NOMO-1 treated with DMSO at 0.1 percent for 48 hours (cell line): ENCODE measurements at regions not wholly inside any gene's neighbourhood (a gene's known extent, or its start where the extent isn't known, plus 50 kb on each side); places are given as distances from the start of the nearest gene placed in this dataset.
A peak's percentile ranks its signal among the peaks of the same experiment; 100 is the strongest.

Experiments used
- DNase-seq: peaks from one replicate; lab custom pipeline; 2025; ENCODE audit not compliant: unreplicated experiment; lab: John Stamatoyannopoulos, UW

DNA sequence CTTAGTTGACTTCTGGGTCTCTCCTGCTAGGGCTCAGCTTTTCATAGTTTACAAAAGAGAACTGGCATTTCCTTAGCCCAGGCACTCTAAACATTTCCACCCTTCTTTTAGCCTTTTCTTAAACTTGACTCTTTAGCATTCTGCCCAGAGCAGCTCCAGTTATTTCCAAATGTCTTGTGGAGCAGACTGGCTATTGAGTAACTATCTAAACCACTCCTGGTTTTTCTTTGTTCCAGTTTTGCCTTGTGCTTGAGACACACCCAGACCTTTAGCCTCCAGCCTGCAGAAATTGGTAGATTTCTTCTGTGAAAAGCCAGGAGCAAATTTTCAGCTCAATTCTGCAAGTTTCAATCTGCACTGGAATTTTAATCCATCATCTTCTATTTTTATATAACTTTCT, 1813.1 kb downstream of the OLFM4 start:
- peak; percentile 11 for DNase-seq

DNA sequence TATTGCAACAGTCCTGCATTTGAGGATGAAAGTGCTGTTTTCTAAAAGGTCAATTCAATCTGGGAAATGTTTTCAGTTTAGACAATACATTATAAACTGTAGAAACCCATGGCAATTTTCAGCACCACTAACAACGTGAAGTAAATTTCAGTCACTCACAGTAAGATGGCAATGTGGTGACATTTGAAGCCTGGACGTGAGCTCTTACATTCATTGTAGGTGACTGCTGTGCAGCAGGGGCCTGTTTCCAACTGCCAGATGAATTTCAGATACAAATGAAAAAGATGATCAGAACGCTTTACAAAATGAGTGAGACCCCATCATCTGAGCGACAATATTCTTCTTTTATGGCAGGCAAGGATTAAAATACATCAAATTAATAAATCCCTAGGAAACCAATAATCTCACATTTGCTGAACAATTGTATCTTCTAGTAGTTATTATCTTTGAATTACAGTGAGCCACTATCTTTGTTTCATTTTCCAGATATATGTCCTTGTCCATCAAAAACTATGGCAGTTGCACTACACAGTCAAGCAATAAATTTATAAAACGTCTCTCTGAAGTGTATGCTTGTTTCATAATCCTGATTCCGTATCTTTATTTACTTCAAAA, 1816.8 kb downstream of the OLFM4 start:
- DNase-seq, result no peak

DNA sequence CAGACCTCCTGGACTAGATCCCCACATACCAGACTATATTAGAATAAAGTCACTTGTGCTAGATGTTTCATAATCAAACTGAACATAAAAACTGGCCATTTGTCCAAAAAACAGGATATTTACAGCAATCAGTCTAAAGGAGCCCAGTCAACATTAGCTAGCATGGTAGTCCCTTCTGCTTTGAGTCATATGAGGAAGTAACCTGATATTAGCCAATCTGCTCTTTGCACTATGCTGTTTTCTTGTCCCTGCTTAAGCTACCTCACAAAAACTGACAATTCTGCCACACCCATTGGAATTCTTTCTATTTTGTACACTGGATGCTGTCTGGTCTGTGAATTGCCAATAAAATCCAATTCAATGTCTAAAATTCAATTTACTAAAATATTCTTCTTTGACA, 1824.2 kb downstream of the OLFM4 start:
- peak; percentile 86 for DNase-seq

DNA sequence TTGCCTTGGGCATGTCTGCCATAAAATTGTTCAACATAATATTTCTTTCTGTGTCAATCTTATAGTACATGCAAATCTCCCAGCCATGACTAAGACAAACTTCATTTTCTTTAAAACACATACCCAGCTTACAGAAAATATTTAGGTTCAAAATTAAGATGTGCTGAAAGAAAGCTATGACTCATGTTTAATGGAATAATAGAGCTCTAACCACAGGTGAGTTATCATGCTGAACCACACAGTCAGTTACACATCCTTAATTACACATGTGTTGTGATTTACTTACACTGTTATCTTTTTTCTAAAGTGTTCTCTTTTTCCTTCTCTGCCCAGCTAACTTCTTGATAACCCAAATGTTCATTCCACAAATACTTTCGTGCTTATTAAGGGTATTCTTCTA, 1831.2 kb downstream of the OLFM4 start:
- peak; percentile 13 for DNase-seq

DNA sequence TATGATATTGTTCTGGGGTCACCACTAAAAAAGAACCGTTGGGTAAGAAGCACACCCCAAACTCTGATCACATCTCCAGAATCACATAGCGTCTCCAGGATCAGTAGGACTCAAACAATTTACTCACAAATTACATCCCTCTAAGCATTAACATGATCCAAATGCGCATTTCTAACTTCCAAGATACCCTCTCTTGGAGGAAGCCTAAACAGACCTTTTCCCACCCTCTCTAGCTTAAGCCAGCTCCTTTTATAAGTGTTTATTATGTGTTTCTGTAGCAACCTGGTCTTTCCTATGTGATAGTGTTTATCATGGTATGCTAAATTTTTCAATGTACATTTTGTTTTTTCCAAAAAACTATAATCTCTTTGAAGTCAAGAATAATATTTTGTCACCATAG, 1846.5 kb downstream of the OLFM4 start:
- DNase-seq, result no peak

DNA sequence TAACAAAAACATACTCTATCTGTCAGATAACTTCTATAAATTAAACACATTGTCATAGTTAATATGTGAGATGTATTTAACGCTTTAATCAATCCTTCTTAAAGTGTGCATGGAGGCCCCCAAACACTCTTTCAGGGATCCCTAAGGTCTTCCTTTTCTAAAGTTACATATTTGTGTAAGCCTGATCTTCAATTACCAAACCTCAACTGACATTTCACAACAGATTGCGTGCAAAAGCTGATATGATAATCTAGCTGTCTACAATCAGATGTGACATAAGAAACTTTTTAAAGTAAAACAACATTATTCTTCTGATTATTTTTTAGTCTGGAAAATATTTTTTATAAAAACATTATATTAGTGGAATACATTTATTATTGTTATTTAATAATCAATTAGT, 1850.4 kb downstream of the OLFM4 start:
- DNase-seq, result peak; percentile 82

DNA sequence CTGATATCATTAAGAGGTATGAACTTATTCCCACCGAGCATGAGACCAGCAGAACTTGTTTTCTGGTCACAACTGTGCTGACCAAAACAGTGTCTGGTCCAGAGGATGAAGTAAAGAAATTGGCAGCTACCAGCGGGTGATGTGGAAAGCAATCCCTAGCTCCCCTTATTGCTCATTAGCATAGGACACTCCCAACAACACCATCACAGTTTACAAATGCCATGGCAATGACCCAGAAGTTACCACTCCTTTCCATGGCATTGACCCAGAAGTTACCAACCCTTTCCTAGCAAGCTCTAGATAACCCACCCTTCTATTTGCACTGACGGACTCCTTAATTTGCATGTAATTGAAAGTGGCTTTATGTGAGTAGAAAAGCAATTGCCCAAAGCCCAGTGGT, 1856.1 kb downstream of the OLFM4 start:
- no peak for DNase-seq

DNA sequence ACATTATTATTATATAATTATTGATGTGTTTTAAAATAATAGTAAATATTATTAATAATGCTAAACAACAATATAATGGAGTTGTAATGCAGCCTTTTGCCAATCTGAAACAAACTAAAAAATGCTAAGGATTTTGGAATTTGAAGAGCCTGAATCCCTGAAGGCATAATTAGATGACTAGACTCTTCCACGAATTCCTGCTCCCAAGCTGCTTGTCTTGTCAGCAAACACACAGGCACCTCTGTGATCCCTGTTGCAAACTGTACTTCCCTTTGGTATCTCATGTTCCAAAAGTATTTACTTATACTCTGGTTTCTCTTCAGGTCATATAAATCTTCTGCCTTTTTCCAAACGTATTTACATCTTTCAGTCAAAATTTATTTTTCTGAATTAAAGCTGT, 1862.4 kb downstream of the OLFM4 start:
- no peak for DNase-seq

DNA sequence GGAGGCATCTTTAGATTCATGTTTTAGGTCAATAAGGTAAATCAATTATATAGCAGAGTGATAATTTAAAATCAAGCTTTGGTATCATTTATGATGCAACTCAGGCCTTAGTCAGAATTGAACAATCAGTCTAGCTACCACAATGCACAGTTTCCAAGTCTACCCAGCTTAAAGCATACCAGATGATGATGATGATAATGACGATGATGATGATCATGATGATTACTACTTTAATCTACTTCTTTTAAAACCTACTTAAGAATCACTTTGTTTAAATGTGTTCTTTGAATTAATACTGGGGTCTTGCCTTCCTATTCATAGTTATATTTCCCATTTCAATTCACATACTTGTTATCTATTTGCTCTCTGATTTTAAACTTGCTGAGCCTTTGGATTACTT, 1872.7 kb downstream of the OLFM4 start:
- no peak for DNase-seq

DNA sequence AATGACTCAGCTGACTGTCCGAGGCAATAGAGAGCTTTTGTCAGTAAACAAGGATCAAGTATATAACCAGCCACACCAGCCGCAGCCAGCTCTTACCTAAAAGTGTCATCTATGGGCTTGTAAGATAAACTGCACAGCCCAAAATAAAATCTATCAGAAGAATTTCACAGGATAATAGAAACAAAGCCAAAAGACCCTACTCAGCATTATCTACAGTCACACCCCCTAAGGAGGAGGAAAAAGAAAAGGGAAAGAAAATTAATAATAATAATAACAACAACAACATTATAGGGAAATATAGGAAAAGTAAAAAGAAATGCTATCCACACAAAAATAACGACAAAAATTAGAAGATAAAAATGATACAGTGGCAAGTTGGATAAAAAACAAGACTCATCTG, 1883.8 kb downstream of the OLFM4 start:
- no peak for DNase-seq

DNA sequence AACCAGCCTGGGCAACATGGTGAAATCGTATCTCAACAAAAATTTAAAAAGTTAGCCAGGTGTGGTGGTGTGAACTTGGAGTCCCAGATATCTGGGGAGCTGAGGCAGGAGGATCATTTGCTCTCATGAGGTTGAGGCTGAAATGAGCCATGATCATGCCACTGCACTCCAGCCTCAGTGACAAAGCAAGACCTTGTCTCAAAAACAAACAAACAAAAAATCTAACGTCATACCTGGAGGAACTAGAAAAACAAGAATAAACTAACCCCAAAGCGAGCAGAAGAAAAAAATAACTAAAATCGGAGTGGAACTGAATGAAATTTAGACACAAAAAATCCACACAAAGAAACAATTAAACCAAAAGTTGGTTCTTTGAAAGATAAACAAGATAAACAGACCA, 1885.1 kb downstream of the OLFM4 start:
- no peak for DNase-seq

DNA sequence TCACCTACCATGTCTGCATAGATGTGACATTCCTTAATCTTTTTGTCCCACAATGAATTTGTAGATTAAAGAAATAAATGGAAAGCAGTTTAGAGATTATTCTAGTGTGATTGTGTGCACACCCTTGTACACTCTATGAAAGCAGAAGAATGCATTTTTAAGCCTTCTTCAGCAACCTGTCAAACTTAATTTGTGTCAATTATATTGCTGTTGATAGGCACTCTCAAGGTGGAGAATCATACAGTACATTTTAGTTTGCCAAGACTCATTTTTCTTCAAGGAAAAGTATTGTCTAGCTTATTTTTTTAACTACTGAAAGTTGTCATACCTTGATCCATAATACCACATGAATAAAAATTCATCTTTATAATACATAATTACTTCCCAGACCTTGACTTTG, 1898.9 kb downstream of the OLFM4 start:
- no peak for DNase-seq

DNA sequence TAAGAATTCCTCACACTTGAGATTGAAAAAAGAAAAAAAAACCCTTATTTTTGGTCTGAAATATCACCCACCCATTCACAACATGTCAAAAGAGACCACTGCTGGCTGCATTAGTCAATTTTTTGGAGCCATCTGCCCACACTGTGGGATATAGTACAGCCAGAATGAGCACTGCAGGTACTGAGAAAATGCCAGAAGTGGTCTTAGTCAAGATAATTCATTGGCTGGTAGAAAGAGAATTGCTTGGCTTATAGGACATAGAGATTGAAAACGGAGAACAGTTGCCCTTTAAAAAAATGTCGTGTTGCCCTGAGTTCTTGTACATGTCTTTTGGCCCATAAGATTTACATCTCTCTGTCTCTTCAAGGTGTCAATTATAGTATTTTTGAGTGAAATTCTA, 1899.5 kb downstream of the OLFM4 start:
- DNase-seq, result no peak

DNA sequence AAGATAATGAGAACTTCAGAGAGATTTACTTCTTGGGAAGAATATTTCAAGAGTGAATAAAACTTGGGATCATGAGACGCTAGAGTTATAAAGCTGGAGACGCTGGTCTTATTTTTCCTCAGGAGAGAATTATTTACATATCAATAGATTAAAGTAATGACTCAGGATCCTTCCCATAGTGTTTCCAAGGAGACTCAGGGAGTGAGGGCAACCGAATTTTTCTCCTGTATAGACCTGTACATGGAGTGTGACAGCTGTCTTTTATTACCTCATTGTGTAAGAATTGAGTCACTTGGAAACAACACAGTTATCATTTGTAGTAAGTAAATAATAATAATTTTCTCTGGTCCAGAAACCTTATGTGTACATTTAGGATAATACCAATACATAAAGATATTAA, 1905.5 kb downstream of the OLFM4 start:
- no peak for DNase-seq

DNA sequence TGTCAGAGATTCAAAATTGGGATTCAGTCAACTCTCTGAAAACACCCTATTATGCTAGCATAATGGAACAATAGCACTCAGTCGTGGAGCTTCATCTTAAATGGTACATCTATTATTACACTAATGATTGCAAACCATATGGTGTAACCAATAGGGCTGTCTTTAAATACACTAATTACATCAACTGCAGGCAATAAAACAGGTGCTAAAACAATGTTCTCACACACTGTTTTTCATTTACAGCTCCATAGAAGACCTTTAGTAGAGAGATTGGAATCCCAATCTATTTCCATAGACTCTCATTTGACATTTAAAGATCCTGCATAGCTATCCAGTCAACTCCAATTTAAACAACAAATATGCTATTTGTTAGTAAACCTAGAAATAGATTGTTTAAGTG, 1917.4 kb downstream of the OLFM4 start:
- DNase-seq, result no peak

DNA sequence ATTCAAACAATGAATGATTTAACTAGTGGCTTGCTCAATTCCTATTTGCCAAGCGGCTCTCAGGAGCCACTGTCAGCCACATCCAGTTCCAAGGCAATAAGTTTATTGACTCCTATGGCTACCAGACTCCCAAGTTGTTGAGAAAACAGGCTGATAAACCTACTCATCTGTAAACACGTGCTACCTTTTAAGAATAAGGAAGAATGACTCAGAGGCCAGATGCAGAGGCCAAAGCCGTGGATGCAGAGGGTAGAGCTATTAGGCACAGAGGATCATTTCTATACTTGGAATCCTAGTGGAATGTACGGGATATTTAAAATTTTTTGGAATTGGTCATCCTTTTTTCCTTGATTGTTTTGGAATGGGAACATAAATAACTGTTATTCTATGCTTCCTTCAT, 1921.1 kb downstream of the OLFM4 start:
- no peak for DNase-seq

DNA sequence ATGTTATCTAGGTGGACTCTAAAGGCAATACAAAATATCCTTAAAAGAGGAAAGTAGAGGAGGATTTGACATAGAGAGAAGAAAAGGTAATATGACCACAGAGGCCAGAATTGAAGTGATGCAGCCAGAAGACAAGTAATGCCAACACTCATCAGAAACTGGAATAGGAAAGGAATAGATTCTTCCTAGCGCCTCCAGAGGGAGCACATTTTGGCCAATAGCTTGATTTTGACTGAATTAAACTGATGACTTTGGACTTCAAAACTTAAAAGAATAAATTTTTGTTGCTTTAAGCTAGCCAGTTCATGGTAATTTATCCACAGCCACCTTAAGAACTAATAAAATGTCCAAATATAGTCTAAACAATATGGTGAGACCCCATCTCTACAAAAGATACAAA, 1921.9 kb downstream of the OLFM4 start:
- no peak for DNase-seq

DNA sequence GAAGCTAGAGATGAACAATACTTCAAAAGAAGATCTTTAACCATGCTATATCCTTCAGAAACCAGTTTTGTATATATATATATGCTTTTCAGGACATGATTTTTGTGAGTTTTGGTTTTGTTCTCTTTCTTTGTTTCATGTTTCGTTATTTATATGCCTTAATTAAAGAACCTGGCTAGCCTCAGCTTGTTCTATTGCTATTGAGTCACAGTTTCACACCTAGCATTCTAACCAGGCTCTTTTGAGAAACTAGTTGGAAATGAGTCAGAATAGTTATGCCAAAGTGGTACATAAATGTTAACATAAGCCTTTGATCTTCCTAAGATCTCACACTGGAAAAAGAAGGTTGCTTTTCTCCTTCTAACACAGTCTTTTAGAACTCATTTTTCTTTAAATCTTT, 1925.2 kb downstream of the OLFM4 start:
- no peak for DNase-seq

DNA sequence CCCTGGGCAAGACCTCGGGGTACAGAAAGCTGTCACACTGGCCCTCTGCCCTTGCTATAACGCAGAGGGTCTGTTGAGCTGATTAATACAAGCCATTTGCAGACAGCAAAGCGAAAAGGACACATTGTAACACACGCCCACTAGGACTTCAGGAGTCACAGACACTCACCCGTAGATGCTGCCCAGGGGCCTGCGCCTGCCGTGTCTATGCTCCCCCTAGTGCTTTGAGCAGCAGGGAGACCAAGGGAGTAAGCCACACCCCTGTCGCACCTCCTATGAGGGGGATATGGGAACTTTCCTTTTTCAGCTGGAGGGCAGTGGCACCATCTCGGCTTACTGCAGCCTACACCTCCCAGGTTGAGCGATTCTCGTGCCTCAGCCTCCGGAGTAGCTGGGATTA, 1930.2 kb downstream of the OLFM4 start:
- DNase-seq, result no peak

DNA sequence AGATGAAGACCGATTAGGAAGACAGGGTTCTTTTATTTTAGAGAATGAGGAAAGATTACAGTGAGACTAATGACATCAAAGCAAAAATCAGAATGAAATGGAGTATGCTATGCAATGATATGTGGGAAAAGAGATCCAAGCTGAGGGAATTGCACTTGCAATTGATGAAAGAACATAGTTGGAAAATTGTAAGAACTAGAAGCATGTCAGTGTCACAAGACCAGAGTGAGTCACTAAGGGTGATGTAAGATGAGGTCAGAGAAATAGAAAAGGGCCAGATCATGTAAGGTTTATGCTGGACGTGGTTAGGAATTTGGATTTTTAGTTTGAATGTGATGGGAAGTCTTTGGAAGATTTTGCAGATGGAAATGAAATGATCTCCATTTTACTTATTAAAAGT, 1937.3 kb downstream of the OLFM4 start:
- DNase-seq, result no peak

DNA sequence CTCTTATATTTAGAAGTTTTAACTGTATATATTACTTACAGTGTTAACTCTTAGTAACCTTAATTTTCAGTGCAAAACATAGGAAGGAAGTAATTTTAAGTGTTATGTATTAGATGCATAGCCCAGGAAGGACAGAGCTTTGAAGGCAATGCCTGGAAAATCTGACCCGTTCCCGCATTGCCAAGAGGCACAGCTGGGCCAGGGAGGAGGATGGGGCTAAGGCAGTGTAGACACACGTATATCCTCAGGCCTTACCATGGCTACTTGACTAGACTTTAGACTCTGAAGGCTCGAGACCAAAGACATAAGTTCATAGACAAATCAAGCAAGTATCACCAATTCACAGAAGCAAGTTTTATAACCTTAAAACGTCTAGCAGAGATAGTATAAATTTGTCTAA, 1944.2 kb downstream of the OLFM4 start:
- DNase-seq, result no peak

DNA sequence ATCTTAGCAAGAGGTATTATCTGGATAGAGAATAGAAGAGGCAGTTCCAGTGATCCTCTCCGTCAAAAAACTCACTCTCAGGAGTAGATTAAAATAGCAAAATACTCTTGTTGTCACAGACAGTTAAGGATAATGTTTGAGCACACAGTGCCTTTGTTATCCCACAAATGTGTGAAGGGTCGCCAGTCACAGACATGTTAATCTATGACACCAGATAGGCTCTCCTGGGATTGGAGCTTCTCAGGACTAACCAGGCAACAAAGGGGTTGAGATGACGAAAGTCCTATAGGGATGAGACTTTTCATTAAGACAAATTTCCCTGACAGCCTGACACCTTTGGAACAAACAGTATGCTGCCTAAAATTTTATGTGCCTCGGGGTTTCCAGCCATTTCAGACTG, 1947.1 kb downstream of the OLFM4 start:
- no peak for DNase-seq

DNA sequence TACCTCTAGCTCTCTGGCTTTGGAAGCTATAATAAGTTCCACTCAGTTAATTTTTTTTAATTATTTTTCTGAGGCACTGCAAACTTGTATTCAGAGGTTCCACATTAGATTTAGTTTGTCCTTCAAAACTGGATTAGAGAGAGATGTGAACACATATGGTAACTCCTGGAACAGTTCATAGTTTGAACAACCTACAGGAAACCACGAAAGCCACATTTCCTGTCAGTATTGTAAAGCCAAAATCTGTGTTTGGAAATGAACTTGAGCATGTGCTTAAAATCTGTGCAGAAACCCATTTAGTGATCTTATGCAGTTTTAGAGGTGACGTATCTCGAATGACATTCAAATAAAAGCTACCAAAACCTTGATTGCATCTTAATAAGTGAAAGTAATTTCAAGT, 1952.0 kb downstream of the OLFM4 start:
- peak; percentile 79 for DNase-seq

DNA sequence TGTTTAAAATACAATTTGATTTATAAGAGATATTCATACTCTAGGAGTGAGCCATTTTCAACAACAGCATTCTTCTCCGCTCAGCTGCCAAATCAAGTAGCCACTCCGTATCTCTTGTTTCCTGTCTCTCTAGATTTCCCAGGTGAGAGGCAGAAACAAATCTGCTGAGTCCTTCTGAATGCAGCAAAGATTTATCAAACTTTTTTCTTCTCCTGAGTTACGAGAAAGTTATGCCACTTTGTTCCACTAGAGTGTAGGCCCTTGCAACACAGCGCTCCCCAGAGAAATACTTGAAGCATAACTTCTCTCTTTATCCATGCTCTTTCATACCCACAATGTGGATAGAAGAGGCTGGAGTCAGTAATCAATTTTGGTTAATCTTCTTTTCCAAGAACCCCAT, 1960.8 kb downstream of the OLFM4 start:
- peak; percentile 22 for DNase-seq
